SK-N-SH treated with all-trans-retinoic acid at 6 μM for 48 hours (cell line): ENCODE measurements at regions not wholly inside any gene's neighbourhood (a gene's known extent, or its start where the extent isn't known, plus 50 kb on each side); places are given as distances from the start of the nearest gene placed in this dataset.

ENCODE experiments used
- ZFP3 ChIP-seq: fragments of 250-450 bp; sonication (Bioruptor Pico); IDR thresholded peaks from 2 replicates; pipeline ENCODE4 v1.5.0; 2020; ENCODE audit warnings: mild to moderate bottlenecking, moderate library complexity
- TF ChIP-seq, protein P1 (sequence below): fragments of 250-450 bp; sonication (Bioruptor Pico); IDR thresholded peaks from 2 replicates; pipeline ENCODE4 v1.5.0; 2020; ENCODE audit warnings: mild to moderate bottlenecking, moderate library complexity

DNA sequence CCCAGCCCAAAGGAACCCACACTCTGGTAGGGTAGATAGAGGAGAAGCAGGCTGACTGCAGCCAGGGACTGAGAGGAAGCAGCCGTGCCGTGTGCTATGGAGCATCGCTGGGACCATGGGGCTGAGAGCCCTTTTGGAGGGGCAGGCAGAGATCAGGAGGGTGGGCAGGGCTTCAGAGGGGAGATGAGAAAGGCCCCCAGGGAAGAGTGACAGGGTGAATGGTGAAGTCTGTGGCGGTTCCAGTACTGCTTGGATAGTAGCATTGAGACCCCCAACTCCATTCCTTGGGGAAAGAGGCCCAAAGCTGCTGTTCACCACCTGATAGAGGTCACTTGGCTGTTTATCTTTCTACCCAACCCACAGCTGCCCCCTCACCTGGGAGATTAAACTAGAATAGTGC, 80.0 kb upstream of the MRPS22 start:
- TF ChIP-seq, protein P1, sequence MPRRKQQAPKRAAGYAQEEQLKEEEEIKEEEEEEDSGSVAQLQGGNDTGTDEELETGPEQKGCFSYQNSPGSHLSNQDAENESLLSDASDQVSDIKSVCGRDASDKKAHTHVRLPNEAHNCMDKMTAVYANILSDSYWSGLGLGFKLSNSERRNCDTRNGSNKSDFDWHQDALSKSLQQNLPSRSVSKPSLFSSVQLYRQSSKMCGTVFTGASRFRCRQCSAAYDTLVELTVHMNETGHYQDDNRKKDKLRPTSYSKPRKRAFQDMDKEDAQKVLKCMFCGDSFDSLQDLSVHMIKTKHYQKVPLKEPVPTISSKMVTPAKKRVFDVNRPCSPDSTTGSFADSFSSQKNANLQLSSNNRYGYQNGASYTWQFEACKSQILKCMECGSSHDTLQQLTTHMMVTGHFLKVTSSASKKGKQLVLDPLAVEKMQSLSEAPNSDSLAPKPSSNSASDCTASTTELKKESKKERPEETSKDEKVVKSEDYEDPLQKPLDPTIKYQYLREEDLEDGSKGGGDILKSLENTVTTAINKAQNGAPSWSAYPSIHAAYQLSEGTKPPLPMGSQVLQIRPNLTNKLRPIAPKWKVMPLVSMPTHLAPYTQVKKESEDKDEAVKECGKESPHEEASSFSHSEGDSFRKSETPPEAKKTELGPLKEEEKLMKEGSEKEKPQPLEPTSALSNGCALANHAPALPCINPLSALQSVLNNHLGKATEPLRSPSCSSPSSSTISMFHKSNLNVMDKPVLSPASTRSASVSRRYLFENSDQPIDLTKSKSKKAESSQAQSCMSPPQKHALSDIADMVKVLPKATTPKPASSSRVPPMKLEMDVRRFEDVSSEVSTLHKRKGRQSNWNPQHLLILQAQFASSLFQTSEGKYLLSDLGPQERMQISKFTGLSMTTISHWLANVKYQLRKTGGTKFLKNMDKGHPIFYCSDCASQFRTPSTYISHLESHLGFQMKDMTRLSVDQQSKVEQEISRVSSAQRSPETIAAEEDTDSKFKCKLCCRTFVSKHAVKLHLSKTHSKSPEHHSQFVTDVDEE (CRISPR knock-in tag) = no peak
- no peak for TF ChIP-seq ZFP3
